NCI-H774 (cell line): ENCODE measurements at regions not wholly inside any gene's neighbourhood (a gene's known extent, or its start where the extent isn't known, plus 50 kb on each side); places are given as distances from the start of the nearest gene placed in this dataset.
"Not testable (repeated sequence)": the region's sequence is repeated elsewhere in the genome, so short reads cannot be mapped to it uniquely, and the experiment has no call there.

ENCODE experiments used
- DNase-seq: peaks from one replicate; lab custom pipeline; 2025; lab: John Stamatoyannopoulos, UW

- peak; percentile 85 for DNase-seq
Measured at GRCh38 chr2:18311420-18312195, 248.8 kb downstream of the RDH14 start.

- DNase-seq, result no peak
Measured at GRCh38 chr2:18309627-18310026, 250.8 kb downstream of the RDH14 start.

GRCh38 chr2:18309188-18309587 lies 251.3 kb downstream of the RDH14 start:
- DNase-seq, result no peak

GRCh38 chr2:18304849-18305248 lies 255.6 kb downstream of the RDH14 start:
- no peak for DNase-seq

- no peak for DNase-seq
Measured at GRCh38 chr2:18301421-18302139, 258.9 kb downstream of the RDH14 start.

- no peak for DNase-seq
Measured at GRCh38 chr2:18299423-18300212, 260.8 kb downstream of the RDH14 start.

GRCh38 chr2:18297534-18298058 lies 262.9 kb downstream of the RDH14 start:
- DNase-seq, result no peak

- DNase-seq, result no peak
Measured at GRCh38 chr2:18290386-18290785, 270.1 kb downstream of the RDH14 start.

- no peak for DNase-seq
Measured at GRCh38 chr2:18286897-18287296, 273.6 kb downstream of the RDH14 start.

GRCh38 chr2:18284331-18284730 lies 276.1 kb downstream of the RDH14 start:
- no peak for DNase-seq

- no peak for DNase-seq
Measured at GRCh38 chr2:18282026-18282425, 278.4 kb downstream of the RDH14 start.

GRCh38 chr2:18276583-18277075 lies 283.8 kb downstream of the RDH14 start:
- DNase-seq, result no peak

- no peak for DNase-seq
Measured at GRCh38 chr2:18273205-18273604, 287.2 kb downstream of the RDH14 start.

- DNase-seq, result no peak
Measured at GRCh38 chr2:18272148-18272494, 288.3 kb downstream of the RDH14 start.

GRCh38 chr2:18271370-18272147 lies 288.9 kb downstream of the RDH14 start:
- DNase-seq, result no peak

GRCh38 chr2:18268400-18268799 lies 292.1 kb downstream of the RDH14 start:
- no peak for DNase-seq

GRCh38 chr2:18267501-18267900 lies 293.0 kb downstream of the RDH14 start:
- DNase-seq, result no peak

- DNase-seq, result not testable (repeated sequence)
Measured at GRCh38 chr2:18266699-18267098, 293.8 kb downstream of the RDH14 start.

GRCh38 chr2:18265614-18266586 lies 294.6 kb downstream of the RDH14 start:
- DNase-seq, result no peak

GRCh38 chr2:18262601-18263000 lies 297.9 kb downstream of the RDH14 start:
- DNase-seq, result no peak
